Natural killer cell treated with Interleukin-12 subunit alpha and Interleukin-12 subunit beta and Interleukin-15 and Interleukin-18, amount 100 ng/mL, for 72 hours (primary cell): ENCODE measurements at regions not wholly inside any gene's neighbourhood (a gene's known extent, or its start where the extent isn't known, plus 50 kb on each side); places are given as distances from the start of the nearest gene placed in this dataset.
"Not testable (repeated sequence)": the region's sequence is repeated elsewhere in the genome, so short reads cannot be mapped to it uniquely, and the experiment has no call there.

Experiments
- ATAC-seq, 2 donors: fragments of 150-1000 bp; cut with Tn5 transposase in 1 of 2; sonication (Bioruptor Pico), chemical (Tn5 transposase) in 1 of 2; 2 replicates each; pipeline ENCODE4 v1.10.0; 2021
- DNase-seq: peaks from one replicate; pipeline ENCODE4 v3.0.0; 2022; ENCODE audit warnings: low spot score
- H3K27ac Mint-ChIP-seq, 2 donors: 1 replicate in 1 of 2; 2 replicates in 1 of 2; pipeline ENCODE4 v1.8.0; 2022; ENCODE audit warnings: mixed read lengths in 2 of 2, mild to moderate bottlenecking in 1 of 2, moderate library complexity in 1 of 2
- H3K27me3 Mint-ChIP-seq, 2 donors: 1 replicate in 1 of 2; 2 replicates in 1 of 2; pipeline ENCODE4 v1.8.0; 2022; ENCODE audit warnings: mixed read lengths in 2 of 2
- H3K36me3 Mint-ChIP-seq: one replicate; pipeline ENCODE4 v1.8.0; 2022; ENCODE audit warnings: mixed read lengths
- H3K4me1 Mint-ChIP-seq, 2 donors: 1 replicate in 1 of 2; 2 replicates in 1 of 2; pipeline ENCODE4 v1.8.0; 2022; ENCODE audit warnings: low read depth in 2 of 2, mixed read lengths in 2 of 2, mild to moderate bottlenecking in 1 of 2
- H3K4me3 Mint-ChIP-seq: one replicate; pipeline ENCODE4 v1.8.0; 2022; ENCODE audit warnings: mixed read lengths
- H3K9me3 Mint-ChIP-seq: 2 replicates; pipeline ENCODE4 v1.8.0; 2022; ENCODE audit warnings: mixed read lengths

DNA sequence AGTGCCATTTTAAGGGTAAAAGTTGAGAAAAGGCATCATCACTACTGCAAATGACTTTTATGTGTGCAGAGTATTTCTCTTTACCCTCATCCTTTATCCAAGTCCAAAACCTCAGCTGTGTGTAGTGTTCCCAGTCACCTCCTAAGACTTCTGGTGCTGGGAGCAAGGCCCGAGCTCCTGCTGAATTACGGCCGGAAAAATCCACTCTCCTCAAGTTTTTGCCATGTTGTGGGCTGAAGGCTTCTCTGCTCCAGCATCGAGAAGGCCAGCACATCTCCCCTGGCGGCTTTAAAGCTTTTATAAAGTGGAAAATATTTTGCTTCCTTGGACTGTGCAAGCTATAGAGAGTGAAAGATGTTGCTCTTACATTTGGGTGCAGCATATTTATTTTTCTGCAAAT is 153.2 kb upstream of the THBS2 start:
- Mint-ChIP-seq H3K27me3 (peaks cover 16 to 21% of the 10 kb centered on the region in 2 donors), H3K27ac (no peak overlapping the region), H3K9me3 (no peaks in the 10 kb centered on the region), H3K36me3 (no peaks in the 10 kb centered on the region), H3K4me3 (no peak overlapping the region), H3K4me1 (no peaks in the 10 kb centered on the region)
- DNase-seq: no peak
- no peak for ATAC-seq

DNA sequence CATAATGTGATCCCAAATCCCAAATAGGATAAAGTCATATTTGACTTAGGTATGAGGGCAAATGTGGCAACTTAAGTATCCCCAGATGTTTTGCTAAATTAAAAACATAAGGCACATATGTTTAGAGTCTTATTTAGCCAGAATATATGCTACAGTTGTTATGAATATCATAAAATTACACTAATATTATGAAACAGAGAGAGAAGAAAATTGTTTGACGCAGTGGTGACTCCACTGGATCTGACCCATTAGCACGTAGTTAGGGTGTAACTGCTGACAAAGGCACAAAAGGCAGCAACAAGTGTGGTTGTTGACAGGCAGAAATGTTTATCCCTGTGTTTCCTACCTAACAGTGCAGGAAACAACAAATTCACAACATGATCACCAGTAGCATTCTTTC is 152.4 kb upstream of the THBS2 start:
- Mint-ChIP-seq H3K4me3 (no peak overlapping the region), H3K9me3 (no peaks in the 10 kb centered on the region), H3K27me3 (peaks cover 16 to 24% of the 10 kb centered on the region in 2 donors), H3K27ac (no peak overlapping the region), H3K4me1 (no peaks in the 10 kb centered on the region), H3K36me3 (no peaks in the 10 kb centered on the region)
- DNase-seq: no peak
- ATAC-seq: no peak

DNA sequence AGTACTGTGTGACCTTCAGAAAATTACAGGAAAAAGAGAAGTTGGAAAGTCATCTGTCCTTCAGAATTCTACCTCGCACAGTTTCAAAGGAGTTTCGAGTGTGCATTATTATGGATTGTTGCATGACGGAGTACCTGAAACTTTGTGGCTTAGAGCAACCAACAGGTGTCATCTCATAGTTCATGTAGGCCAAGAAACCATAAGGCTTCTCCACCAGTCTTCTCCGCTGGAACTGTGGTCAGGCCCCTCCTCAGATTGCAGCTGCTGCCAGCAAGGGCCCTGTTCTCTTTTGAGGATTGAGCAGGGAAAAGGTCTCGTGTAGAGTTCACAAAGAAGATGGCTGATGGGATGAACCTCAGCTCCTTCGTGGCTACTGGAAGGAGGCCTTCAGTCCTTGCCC is 151.2 kb upstream of the THBS2 start:
- no peak overlapping the region for H3K27ac Mint-ChIP-seq
- no peaks in the 10 kb centered on the region for H3K4me1 Mint-ChIP-seq
- peaks cover 12 to 17% of the 10 kb centered on the region in 2 donors for H3K27me3 Mint-ChIP-seq
- H3K36me3 Mint-ChIP-seq: no peaks in the 10 kb centered on the region
- no peak for ATAC-seq
- DNase-seq: no peak
- no peaks in the 10 kb centered on the region for H3K9me3 Mint-ChIP-seq
- no peak overlapping the region for H3K4me3 Mint-ChIP-seq

DNA sequence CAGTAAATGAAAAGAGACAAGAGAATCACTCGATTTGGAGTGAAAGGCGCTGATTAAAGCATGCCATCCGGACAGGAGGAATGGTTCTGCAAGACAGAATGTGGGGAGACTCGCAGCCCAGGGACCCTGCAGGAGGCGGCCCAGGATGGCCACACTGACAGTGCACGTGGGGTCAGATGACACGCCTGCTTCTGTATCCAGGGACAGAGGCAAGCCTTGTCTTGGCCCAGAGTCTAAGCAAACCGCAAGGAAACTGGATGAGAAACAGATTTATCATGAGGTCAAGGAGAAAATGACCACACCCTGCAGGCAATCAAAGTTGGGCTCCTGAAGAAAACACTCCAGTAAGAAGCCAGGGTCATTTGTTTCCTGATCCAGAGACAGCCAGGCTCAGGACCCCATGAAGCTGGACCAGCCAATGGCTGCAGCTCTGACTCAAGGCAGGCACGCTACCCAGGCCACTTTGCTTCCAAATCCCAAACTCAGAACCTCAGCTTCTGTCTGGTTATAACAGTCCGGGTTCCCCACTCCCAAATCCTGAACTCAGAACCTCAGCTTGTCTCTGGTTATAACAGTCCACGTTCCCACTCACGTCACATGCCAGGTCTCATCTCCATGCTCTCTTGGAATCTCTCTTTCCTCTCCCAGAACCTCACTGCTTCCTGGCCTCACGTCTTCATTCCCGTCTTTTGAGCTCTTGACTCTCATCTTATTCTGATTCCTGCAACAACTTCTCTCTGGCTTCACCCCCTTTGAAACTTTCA is 144.9 kb upstream of the THBS2 start:
- Mint-ChIP-seq H3K27me3 (peaks cover 7 to 12% of the 10 kb centered on the region in 2 donors), H3K36me3 (no peaks in the 10 kb centered on the region), H3K4me3 (no peak overlapping the region), H3K4me1 (no peaks in the 10 kb centered on the region), H3K27ac (no peak overlapping the region), H3K9me3 (no peaks in the 10 kb centered on the region)
- no peak for ATAC-seq
- no peak for DNase-seq

DNA sequence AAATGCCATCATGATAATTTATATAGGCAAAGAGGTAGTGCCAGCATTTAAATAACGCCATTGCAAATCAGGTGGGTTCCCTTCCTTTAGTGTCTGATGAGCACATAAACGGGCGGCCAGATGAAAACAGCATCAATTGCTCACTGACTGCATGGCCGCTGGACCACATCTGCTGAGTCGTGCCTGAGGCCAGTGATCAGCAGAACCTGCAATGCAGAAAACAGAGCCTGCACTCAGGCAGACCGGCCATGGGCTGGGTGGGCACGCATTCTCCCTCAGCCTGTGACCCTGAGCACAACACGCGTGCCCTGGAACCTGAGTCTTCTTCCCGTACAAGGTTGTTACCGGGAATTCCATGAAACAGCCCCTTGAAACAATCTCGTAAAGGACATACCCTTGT is 144.0 kb upstream of the THBS2 start:
- no peak overlapping the region for H3K4me3 Mint-ChIP-seq
- H3K27ac Mint-ChIP-seq: no peak overlapping the region
- H3K36me3 Mint-ChIP-seq: no peaks in the 10 kb centered on the region
- H3K27me3 Mint-ChIP-seq: peaks cover 6 to 7% of the 10 kb centered on the region in 2 donors
- no peaks in the 10 kb centered on the region for H3K4me1 Mint-ChIP-seq
- DNase-seq: no peak
- no peaks in the 10 kb centered on the region for H3K9me3 Mint-ChIP-seq
- no peak for ATAC-seq

DNA sequence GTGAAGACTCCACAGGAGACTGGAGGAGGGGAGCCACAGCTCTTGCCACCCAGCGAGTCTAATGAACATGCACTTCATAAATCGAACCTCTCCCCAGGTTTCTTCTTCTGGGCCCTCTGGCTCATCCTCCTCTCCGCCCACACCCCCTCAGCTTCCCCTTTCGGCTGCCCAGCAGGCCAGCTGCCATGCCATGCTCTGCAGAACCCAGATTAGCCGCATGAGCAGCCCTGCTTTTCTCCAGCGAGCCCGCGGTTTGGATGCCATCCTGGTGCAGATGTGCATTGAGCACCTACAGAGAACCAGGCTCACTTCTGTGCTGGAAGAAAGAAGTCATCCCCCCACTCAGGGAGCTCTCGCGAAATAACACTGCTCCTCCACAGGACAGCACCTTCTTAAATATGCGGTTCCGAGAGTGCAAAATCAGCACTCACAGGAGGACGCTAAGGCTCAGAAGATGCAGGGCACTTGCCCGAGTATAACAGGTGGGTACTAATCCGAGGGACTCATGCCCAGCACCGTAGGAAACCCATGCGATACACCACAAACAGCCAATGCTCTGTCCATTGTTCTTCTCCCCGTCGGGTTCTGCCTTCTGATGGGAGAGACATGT is 143.0 kb upstream of the THBS2 start:
- Mint-ChIP-seq H3K4me3 (no peak overlapping the region), H3K36me3 (no peaks in the 10 kb centered on the region), H3K27ac (no peak overlapping the region), H3K27me3 (peaks cover 5 to 7% of the 10 kb centered on the region in 2 donors), H3K4me1 (no peaks in the 10 kb centered on the region), H3K9me3 (no peaks in the 10 kb centered on the region)
- no peak for DNase-seq
- no peak for ATAC-seq

DNA sequence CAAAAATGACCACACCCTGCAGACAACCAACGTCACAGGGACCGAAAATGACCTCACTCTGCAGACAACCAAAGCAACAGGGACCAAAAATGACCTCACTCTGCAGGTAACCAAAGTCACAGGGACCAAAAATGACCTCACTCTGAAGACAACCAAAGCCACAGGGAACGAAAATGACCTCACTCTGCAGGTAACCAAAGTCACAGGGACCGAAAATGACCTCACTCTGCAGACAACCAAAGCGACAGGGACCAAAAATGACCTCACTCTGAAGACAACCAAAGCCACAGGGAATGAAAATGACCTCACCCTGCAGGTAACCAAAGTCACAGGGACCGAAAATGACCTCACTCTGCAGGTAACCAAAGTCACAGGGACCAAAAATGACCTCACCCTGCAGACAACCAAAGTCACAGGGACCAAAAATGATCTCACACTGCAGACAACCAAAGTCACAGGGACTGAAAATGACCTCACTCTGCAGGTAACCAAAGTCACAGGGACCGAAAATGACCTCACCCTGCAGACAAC is 142.4 kb upstream of the THBS2 start:
- not testable (repeated sequence) for H3K27ac Mint-ChIP-seq, ATAC-seq, H3K9me3 Mint-ChIP-seq, H3K4me1 Mint-ChIP-seq, H3K4me3 Mint-ChIP-seq, DNase-seq, H3K36me3 Mint-ChIP-seq, H3K27me3 Mint-ChIP-seq

DNA sequence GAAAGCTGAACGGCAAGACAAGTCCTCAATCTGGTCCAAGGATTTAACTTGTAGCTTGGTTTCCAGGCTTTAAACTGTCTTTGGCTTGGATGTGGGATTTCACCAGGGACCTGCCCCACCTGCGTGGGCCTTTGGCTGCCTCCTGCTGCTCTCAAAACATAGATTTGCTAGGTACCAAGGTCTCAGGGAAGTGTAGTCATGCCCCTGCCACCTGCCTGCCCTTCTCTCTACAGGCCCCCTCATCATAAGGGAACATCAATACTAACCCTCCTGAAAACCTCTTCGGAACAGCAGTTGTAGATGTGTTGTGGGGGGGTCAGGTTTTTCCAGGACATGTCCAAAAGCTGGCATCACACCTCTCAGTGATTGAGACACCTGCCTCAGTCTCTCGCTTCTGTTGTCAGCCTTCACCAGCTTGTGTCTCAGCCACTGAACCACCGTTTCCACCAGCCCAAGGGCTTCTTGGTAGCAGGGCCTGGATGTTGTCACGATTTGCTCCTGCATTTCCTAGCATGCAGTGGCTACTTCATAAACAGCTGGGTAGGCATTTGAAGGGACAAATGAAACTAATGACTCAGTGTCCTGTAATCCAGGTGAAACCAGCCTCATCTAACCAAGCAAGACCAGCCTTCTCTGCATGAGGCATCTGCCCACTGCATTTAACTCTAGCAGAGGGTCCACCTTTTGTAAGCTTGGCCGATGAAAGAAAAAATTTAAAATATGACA is 141.6 kb upstream of the THBS2 start:
- ATAC-seq (no peak), DNase-seq (no peak)
- H3K4me1 Mint-ChIP-seq: no peaks in the 10 kb centered on the region
- peaks cover 3 to 7% of the 10 kb centered on the region in 2 donors for H3K27me3 Mint-ChIP-seq
- no peak overlapping the region for H3K27ac Mint-ChIP-seq
- no peaks in the 10 kb centered on the region for H3K9me3 Mint-ChIP-seq
- no peak overlapping the region for H3K4me3 Mint-ChIP-seq
- H3K36me3 Mint-ChIP-seq: no peaks in the 10 kb centered on the region

DNA sequence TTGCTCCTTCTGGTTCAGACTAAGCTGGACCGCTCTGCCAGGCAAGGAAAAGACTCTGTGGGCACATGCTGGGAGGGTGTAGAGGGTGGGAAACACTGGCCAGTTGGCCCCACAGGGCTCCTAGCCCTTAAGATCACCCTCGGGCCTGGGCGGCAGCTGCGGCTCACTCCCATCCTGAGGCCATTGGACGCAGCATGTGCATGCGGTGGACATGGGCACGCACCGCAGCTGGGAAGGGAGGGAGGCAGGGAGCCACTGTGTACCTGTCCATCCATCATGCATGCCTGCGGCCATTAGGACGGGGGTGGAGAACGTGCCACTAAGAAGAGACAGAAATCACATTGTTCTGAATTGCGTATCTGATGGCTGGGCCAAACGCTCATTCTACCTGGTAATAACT is 140.1 kb upstream of the THBS2 start:
- no peak overlapping the region for H3K27ac Mint-ChIP-seq
- H3K4me3 Mint-ChIP-seq: no peak overlapping the region
- peaks cover 5% of the 10 kb centered on the region for H3K9me3 Mint-ChIP-seq
- ATAC-seq (peak in 1 of 2 donors; percentile 43), DNase-seq (no peak)
- no peaks in the 10 kb centered on the region for H3K36me3 Mint-ChIP-seq
- H3K27me3 Mint-ChIP-seq: peaks cover 2 to 3% of the 10 kb centered on the region in 2 donors
- H3K4me1 Mint-ChIP-seq: no peaks in the 10 kb centered on the region

DNA sequence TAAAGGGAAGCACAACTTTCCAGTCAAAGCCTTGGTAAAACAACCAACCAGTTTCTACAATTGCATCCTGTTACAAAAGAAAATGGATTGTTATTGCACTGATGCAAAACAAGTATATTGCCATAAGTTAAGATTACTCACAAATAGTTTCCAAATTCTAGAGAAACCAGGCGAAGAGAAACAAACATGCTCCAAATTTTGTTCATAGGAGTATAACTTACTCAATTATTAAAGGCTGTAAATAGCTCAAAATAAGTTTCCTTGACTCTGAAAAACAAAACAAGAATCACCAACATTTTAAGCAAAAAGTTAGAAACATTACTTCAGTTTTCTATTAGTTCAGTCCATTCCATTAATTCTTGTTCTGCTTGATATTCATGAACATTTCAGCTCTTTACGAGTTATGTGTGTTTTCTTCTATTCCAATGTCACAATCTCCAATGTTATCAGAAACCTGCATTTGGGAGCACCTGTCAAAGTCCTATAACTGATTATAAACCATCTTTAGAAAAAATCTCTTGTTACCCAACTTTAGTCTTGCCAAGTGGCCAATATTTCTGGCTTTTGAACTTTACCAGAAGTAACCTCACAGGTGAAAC is 137.9 kb upstream of the THBS2 start:
- Mint-ChIP-seq H3K4me1 (no peaks in the 10 kb centered on the region), H3K27me3 (peaks cover 0 to 2% of the 10 kb centered on the region in 2 donors), H3K27ac (no peak overlapping the region), H3K36me3 (no peaks in the 10 kb centered on the region), H3K9me3 (peaks cover 5% of the 10 kb centered on the region), H3K4me3 (no peak overlapping the region)
- no peak for DNase-seq
- no peak for ATAC-seq

DNA sequence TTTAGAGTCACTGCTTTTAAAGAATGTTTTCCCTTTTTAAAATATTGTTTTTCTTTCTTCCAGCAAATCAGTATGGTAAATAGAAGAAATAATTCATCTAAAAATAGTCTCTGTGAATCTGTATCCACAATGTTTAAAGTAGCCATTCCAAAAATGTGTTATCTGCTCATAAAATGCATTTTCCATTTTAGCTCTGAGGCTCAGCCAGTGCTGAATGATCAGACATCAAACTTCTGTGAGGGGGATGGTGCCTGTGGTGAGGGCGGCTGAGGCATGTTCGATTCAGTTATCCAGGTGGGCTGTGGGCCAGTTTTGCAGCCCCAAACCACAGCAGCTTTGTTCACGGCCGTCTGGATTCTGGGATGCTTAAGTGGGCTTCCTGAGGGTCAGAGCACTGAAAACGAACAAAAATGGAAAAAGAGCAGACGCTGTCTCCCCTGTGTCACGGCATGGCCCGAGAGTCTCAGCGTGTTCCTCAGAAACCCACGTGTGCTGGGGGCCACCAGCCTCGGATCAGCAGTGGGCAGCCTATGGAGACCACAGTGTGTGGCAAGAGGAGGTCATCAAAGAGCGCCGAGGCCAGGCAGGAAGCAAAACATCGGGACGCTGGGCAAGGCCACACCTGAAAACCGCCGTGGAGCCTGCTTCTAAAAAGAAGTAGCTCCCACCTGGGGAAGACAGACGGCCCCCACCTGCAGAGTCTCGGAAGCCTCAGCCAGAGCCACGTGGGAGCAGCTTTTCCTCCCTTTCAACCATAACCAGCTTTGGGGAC is 134.9 kb upstream of the THBS2 start:
- ATAC-seq (no peak), DNase-seq (no peak)
- Mint-ChIP-seq H3K27me3 (peaks cover 0 to 2% of the 10 kb centered on the region in 2 donors), H3K4me3 (no peak overlapping the region), H3K27ac (no peak overlapping the region), H3K36me3 (no peaks in the 10 kb centered on the region), H3K9me3 (peaks cover 5% of the 10 kb centered on the region), H3K4me1 (no peaks in the 10 kb centered on the region)

DNA sequence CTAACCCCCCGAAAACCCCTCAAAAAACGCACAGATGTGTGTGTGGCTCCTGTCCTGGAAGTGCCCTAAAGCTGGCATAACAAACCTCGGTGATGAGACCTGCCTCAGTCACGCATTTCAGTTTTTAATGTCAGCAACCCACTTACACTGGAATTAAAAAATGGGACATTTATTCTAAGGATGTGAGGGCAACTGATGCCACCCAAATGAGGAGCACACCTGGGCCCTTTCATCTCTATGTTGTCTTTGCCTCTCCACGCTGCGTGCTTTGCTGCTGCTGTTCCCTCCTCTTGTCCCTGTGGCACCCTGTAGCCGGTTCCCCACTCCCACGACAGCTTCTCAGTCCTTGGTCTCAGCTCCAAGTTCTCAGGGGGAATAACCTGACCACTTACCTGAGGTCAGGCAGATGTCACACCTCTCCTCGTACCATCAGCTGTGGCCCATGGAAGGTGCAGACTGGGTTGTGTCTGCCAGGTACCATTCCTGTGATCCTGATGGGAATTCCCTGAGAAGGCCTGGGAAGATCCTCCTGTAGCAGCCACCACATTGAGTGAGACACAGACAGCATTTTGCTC is 134.2 kb upstream of the THBS2 start:
- Mint-ChIP-seq H3K4me1 (no peaks in the 10 kb centered on the region), H3K27me3 (peaks cover 0 to 2% of the 10 kb centered on the region in 2 donors), H3K4me3 (no peak overlapping the region), H3K27ac (no peak overlapping the region), H3K9me3 (peaks cover 5% of the 10 kb centered on the region), H3K36me3 (no peaks in the 10 kb centered on the region)
- DNase-seq (no peak), ATAC-seq (peak in 1 of 2 donors; percentile 17)
